ENCODE measurements at regions not wholly inside any gene's neighbourhood (a gene's known extent, or its start where the extent isn't known, plus 50 kb on each side); places are given as distances from the start of the nearest gene placed in this dataset.

GRCh38 chr2:19538411-19538963, 180.1 kb upstream of the OSR1 start:
- no peak for DNase-seq

- DNase-seq = no peak
Observed at GRCh38 chr2:19536136-19536535, 177.7 kb upstream of the OSR1 start.

- no peak for DNase-seq
Observed at GRCh38 chr2:19532547-19533196, 174.2 kb upstream of the OSR1 start.

- no peak for DNase-seq
Observed at GRCh38 chr2:19529677-19530076, 171.3 kb upstream of the OSR1 start.

GRCh38 chr2:19527771-19528170, 169.3 kb upstream of the OSR1 start:
- DNase-seq = no peak

- no peak for DNase-seq
Observed at GRCh38 chr2:19525313-19525712, 166.9 kb upstream of the OSR1 start.

- no peak for DNase-seq
Observed at GRCh38 chr2:19519045-19519444, 160.6 kb upstream of the OSR1 start.

GRCh38 chr2:19507137-19507536, 148.7 kb upstream of the OSR1 start:
- no peak for DNase-seq

- DNase-seq = no peak
Observed at GRCh38 chr2:19505199-19506136, 147.0 kb upstream of the OSR1 start.

GRCh38 chr2:19504400-19505198, 146.2 kb upstream of the OSR1 start:
- DNase-seq = no peak

- no peak for DNase-seq
Observed at GRCh38 chr2:19503915-19504314, 145.5 kb upstream of the OSR1 start.

GRCh38 chr2:19503406-19503805, 145.0 kb upstream of the OSR1 start:
- DNase-seq = no peak

- no peak for DNase-seq
Observed at GRCh38 chr2:19500126-19500525, 141.7 kb upstream of the OSR1 start.

GRCh38 chr2:19496646-19497045, 138.2 kb upstream of the OSR1 start:
- DNase-seq = no peak

- DNase-seq = no peak
Observed at GRCh38 chr2:19494241-19494640, 135.8 kb upstream of the OSR1 start.

GRCh38 chr2:19491796-19492195, 133.4 kb upstream of the OSR1 start:
- no peak for DNase-seq

GRCh38 chr2:19490846-19491435, 132.5 kb upstream of the OSR1 start:
- no peak for DNase-seq

GRCh38 chr2:19488009-19488691, 129.7 kb upstream of the OSR1 start:
- no peak for DNase-seq

- no peak for DNase-seq
Observed at GRCh38 chr2:19484736-19485135, 126.3 kb upstream of the OSR1 start.

- DNase-seq = no peak
Observed at GRCh38 chr2:19480673-19481072, 122.2 kb upstream of the OSR1 start.

- DNase-seq = no peak
Observed at GRCh38 chr2:19479666-19480065, 121.2 kb upstream of the OSR1 start.

GRCh38 chr2:19478409-19478808, 120.0 kb upstream of the OSR1 start:
- DNase-seq = no peak

Measured in NCI-H2107 (cell line).